ENCODE measurements at regions not wholly inside any gene's neighbourhood (a gene's known extent, or its start where the extent isn't known, plus 50 kb on each side); places are given as distances from the start of the nearest gene placed in this dataset.
A peak's percentile ranks its signal among the peaks of the same experiment; 100 is the strongest.

GRCh38 chr5:143586781-143587362 is 183.4 kb upstream of the NR3C1 start:
- Mint-ChIP-seq H3K9me3 (no peaks in the 10 kb centered on the region), H3K4me3 (no peak overlapping the region), H3K27ac (no peak overlapping the region), H3K4me1 (ENCODE audit: low read depth in 2 of 2) (peaks cover 4 to 18% of the 10 kb centered on the region in 2 donors), H3K36me3 (ENCODE audit: insufficient read depth) (no peaks in the 10 kb centered on the region), H3K27me3 (no peaks in the 10 kb centered on the region)
- DNase-seq = no peak
- ATAC-seq (replicated peaks) = no peak

- Mint-ChIP-seq H3K9me3 (no peaks in the 10 kb centered on the region), H3K4me3 (no peak overlapping the region), H3K36me3 (ENCODE audit: insufficient read depth) (no peaks in the 10 kb centered on the region), H3K4me1 (ENCODE audit: low read depth in 2 of 2) (peaks cover 4 to 18% of the 10 kb centered on the region in 2 donors), H3K27ac (no peak overlapping the region), H3K27me3 (no peaks in the 10 kb centered on the region)
- DNase-seq = no peak
- ATAC-seq (replicated peaks) = no peak
Measured at GRCh38 chr5:143585970-143586369, 182.5 kb upstream of the NR3C1 start.

- no peak overlapping the region for H3K4me3 Mint-ChIP-seq
- peaks cover 4 to 11% of the 10 kb centered on the region in 2 donors for H3K4me1 Mint-ChIP-seq (ENCODE audit: low read depth in 2 of 2)
- no peak for DNase-seq
- no peaks in the 10 kb centered on the region for H3K27me3 Mint-ChIP-seq
- ATAC-seq (replicated peaks) = no peak
- peak overlapping the region in 1 of 2 donors; percentile 2 for H3K27ac Mint-ChIP-seq
- H3K9me3 Mint-ChIP-seq = no peaks in the 10 kb centered on the region
- H3K36me3 Mint-ChIP-seq (ENCODE audit: insufficient read depth) = no peaks in the 10 kb centered on the region
Measured at GRCh38 chr5:143583409-143583808, 179.9 kb upstream of the NR3C1 start.

- Mint-ChIP-seq H3K4me3 (no peak overlapping the region), H3K27ac (peak overlapping the region in 1 of 2 donors; percentile 2), H3K4me1 (ENCODE audit: low read depth in 2 of 2) (peaks cover 4 to 11% of the 10 kb centered on the region in 2 donors), H3K27me3 (no peaks in the 10 kb centered on the region), H3K9me3 (no peaks in the 10 kb centered on the region), H3K36me3 (ENCODE audit: insufficient read depth) (no peaks in the 10 kb centered on the region)
- ATAC-seq (replicated peaks) (peak; percentile 40), DNase-seq (no peak)
Measured at GRCh38 chr5:143582869-143583268, 179.4 kb upstream of the NR3C1 start.

GRCh38 chr5:143582176-143582575 is 178.7 kb upstream of the NR3C1 start:
- DNase-seq = no peak
- H3K9me3 Mint-ChIP-seq = no peaks in the 10 kb centered on the region
- no peak overlapping the region for H3K27ac Mint-ChIP-seq
- peaks cover 4 to 11% of the 10 kb centered on the region in 2 donors for H3K4me1 Mint-ChIP-seq (ENCODE audit: low read depth in 2 of 2)
- H3K36me3 Mint-ChIP-seq (ENCODE audit: insufficient read depth) = no peaks in the 10 kb centered on the region
- no peak for ATAC-seq (replicated peaks)
- H3K4me3 Mint-ChIP-seq = no peak overlapping the region
- no peaks in the 10 kb centered on the region for H3K27me3 Mint-ChIP-seq

DNA sequence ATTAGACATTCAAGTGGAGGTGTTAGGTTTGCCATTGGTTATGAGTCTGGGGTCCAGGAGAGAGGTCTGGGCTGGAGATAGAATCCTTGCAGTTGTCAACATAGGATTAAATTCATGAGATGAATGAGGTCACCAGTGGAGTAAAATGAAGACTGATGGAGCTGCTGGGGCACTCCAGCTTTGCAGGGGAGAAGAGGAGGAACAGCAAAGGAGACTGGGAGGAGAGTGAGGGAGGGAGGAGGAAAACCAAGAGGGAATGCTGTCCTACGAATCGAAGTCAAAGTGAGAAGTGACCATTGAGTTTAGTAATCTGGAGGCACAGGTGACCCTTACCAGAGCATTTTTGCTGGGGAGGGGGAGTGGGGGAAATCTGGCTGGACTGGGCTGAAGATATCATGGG is 178.2 kb upstream of the NR3C1 start:
- H3K9me3 Mint-ChIP-seq = no peaks in the 10 kb centered on the region
- H3K27ac Mint-ChIP-seq = no peak overlapping the region
- H3K4me3 Mint-ChIP-seq = no peak overlapping the region
- H3K36me3 Mint-ChIP-seq (ENCODE audit: insufficient read depth) = no peaks in the 10 kb centered on the region
- H3K4me1 Mint-ChIP-seq (ENCODE audit: low read depth in 2 of 2) = peaks cover 4 to 11% of the 10 kb centered on the region in 2 donors
- ATAC-seq (replicated peaks) (no peak), DNase-seq (no peak)
- H3K27me3 Mint-ChIP-seq = no peaks in the 10 kb centered on the region

- no peak overlapping the region for H3K4me3 Mint-ChIP-seq
- H3K27me3 Mint-ChIP-seq = no peaks in the 10 kb centered on the region
Measured at GRCh38 chr5:143581147-143581546, 177.7 kb upstream of the NR3C1 start.

GRCh38 chr5:143576711-143577484 is 173.4 kb upstream of the NR3C1 start:
- no peaks in the 10 kb centered on the region for H3K36me3 Mint-ChIP-seq (ENCODE audit: insufficient read depth)
- DNase-seq (no peak), ATAC-seq (replicated peaks) (no peak)
- no peaks in the 10 kb centered on the region for H3K4me1 Mint-ChIP-seq (ENCODE audit: low read depth in 2 of 2)
- H3K27ac Mint-ChIP-seq = no peak overlapping the region
- no peak overlapping the region for H3K4me3 Mint-ChIP-seq
- no peaks in the 10 kb centered on the region for H3K9me3 Mint-ChIP-seq
- H3K27me3 Mint-ChIP-seq = peaks cover 8 to 15% of the 10 kb centered on the region in 2 donors

More at GRCh38 chr5:143581147-143581546, 177.7 kb upstream of the NR3C1 start:
- Mint-ChIP-seq H3K4me1 (ENCODE audit: low read depth in 2 of 2) (peaks cover 4 to 9% of the 10 kb centered on the region in 2 donors), H3K9me3 (no peaks in the 10 kb centered on the region), H3K27ac (no peak overlapping the region), H3K36me3 (ENCODE audit: insufficient read depth) (no peaks in the 10 kb centered on the region)
- ATAC-seq (replicated peaks) = no peak
- DNase-seq = no peak

- Mint-ChIP-seq H3K27me3 (peaks cover 8 to 15% of the 10 kb centered on the region in 2 donors), H3K36me3 (ENCODE audit: insufficient read depth) (no peaks in the 10 kb centered on the region), H3K4me1 (ENCODE audit: low read depth in 2 of 2) (no peaks in the 10 kb centered on the region), H3K27ac (no peak overlapping the region), H3K9me3 (no peaks in the 10 kb centered on the region), H3K4me3 (no peak overlapping the region)
- no peak for DNase-seq
- ATAC-seq (replicated peaks) = no peak
Measured at GRCh38 chr5:143575286-143575685, 171.8 kb upstream of the NR3C1 start.

DNA sequence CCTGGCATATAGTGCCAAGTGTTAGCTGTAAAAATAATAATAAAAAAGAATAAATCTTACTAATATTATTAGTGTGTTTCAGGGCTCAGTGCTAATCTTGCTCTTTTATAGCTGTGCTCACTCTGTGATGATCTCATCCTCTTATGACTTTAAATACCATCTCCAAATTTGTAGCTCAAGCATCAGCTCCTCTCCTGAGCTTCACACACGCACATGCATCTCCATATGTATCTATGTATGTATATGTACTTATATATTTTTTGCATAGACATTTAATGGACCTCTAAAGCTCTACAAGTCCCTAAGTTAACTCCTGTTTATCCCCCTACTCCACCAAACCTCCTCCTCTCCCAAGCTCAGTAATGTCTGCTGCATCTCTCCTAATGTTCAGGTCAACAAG is 170.8 kb upstream of the NR3C1 start:
- DNase-seq (no peak), ATAC-seq (replicated peaks) (no peak)
- no peaks in the 10 kb centered on the region for H3K4me1 Mint-ChIP-seq (ENCODE audit: low read depth in 2 of 2)
- no peak overlapping the region for H3K4me3 Mint-ChIP-seq
- H3K27ac Mint-ChIP-seq = no peak overlapping the region
- peaks cover 8 to 15% of the 10 kb centered on the region in 2 donors for H3K27me3 Mint-ChIP-seq
- H3K36me3 Mint-ChIP-seq (ENCODE audit: insufficient read depth) = no peaks in the 10 kb centered on the region
- H3K9me3 Mint-ChIP-seq = no peaks in the 10 kb centered on the region

GRCh38 chr5:143573568-143574170 is 170.2 kb upstream of the NR3C1 start:
- Mint-ChIP-seq H3K36me3 (ENCODE audit: insufficient read depth) (no peaks in the 10 kb centered on the region), H3K9me3 (no peaks in the 10 kb centered on the region), H3K27ac (no peak overlapping the region), H3K27me3 (peaks cover 8 to 15% of the 10 kb centered on the region in 2 donors), H3K4me1 (ENCODE audit: low read depth in 2 of 2) (no peaks in the 10 kb centered on the region), H3K4me3 (no peak overlapping the region)
- ATAC-seq (replicated peaks) = no peak
- DNase-seq = no peak

GRCh38 chr5:143572671-143573070 is 169.2 kb upstream of the NR3C1 start:
- H3K27me3 Mint-ChIP-seq = peaks cover 8 to 15% of the 10 kb centered on the region in 2 donors
- DNase-seq = no peak
- no peaks in the 10 kb centered on the region for H3K36me3 Mint-ChIP-seq (ENCODE audit: insufficient read depth)
- H3K4me1 Mint-ChIP-seq (ENCODE audit: low read depth in 2 of 2) = no peaks in the 10 kb centered on the region
- H3K27ac Mint-ChIP-seq = no peak overlapping the region
- no peaks in the 10 kb centered on the region for H3K9me3 Mint-ChIP-seq
- no peak overlapping the region for H3K4me3 Mint-ChIP-seq
- no peak for ATAC-seq (replicated peaks)

DNA sequence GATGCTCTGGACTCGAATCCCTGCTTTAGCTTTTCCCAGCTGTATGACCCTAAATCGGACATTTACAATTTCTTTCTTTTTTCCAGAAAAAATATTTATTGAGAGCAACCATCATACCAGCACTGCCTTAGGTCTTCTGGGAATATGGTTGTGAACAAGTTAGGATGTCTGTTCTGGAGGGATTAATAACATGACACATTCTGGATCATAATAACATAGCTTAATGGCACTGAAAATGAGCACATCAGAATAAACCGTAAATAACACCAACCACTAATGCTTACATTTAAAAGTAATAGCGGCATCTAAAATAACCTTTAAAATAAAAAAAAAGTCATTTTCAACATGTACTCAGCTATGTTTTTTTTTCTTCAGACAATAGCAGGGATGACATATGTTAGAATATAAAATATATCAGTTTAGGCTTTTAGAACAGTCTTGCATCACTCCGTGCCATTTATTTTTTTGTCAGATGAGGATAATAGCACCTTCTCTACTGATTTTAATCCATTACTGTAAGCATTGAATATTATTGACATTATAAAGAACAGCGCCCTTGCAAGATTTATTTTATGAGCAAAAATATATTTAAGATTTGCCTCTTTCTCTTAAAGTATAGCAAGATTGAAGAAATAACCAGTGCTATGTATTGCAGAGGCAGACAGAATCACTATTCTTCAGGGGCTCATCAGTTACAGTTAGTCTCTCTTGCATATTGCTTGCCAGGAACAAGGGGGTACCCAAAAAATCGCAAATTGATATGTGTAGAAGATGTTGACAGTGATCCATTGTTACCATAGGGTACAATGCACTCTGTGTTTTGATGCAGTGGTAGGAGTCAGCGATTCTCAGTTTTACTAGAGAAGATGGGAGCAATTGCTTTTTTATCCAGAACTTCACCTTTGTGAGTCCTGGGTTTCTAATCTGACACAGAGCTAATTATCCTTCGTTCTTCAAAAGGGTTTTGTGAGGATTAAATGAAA is 168.4 kb upstream of the NR3C1 start:
- no peak for DNase-seq
- H3K9me3 Mint-ChIP-seq = no peaks in the 10 kb centered on the region
- ATAC-seq (replicated peaks) = no peak
- no peak overlapping the region for H3K4me3 Mint-ChIP-seq
- H3K4me1 Mint-ChIP-seq (ENCODE audit: low read depth in 2 of 2) = no peaks in the 10 kb centered on the region
- no peak overlapping the region for H3K27ac Mint-ChIP-seq
- no peaks in the 10 kb centered on the region for H3K36me3 Mint-ChIP-seq (ENCODE audit: insufficient read depth)
- peaks cover 8 to 15% of the 10 kb centered on the region in 2 donors for H3K27me3 Mint-ChIP-seq

Measured in effector memory CD8-positive, alpha-beta T cell (primary cell).